Fibroblast of peridontal ligament (primary cell): ENCODE measurements at regions not wholly inside any gene's neighbourhood (a gene's known extent, or its start where the extent isn't known, plus 50 kb on each side); places are given as distances from the start of the nearest gene placed in this dataset.

Experiments
- DNase-seq: peaks from one replicate; pipeline ENCODE4 v3.0.0-alpha.2; 2010; ENCODE audit errors: extremely low read depth

DNA sequence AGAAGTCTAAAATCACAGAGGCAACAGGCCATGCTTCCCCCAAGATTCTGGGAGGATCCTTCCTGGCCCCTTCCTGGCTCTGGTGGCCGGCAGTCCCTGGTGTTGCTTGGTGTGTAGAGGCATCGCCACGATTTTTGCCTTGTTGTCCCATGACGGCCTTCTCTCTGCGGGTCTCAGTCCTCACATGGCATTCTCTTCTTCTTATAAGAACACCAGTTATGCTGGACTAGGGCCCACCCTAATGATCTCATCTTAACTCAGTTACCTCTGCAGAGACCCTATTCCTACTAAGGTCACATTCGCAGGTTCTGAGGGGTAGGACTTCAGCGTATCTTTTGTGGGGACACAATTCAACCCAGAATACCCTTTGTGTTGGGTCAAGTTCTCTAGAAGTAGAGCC is 168.0 kb downstream of the LINC00237 start:
- DNase-seq, result no peak

DNA sequence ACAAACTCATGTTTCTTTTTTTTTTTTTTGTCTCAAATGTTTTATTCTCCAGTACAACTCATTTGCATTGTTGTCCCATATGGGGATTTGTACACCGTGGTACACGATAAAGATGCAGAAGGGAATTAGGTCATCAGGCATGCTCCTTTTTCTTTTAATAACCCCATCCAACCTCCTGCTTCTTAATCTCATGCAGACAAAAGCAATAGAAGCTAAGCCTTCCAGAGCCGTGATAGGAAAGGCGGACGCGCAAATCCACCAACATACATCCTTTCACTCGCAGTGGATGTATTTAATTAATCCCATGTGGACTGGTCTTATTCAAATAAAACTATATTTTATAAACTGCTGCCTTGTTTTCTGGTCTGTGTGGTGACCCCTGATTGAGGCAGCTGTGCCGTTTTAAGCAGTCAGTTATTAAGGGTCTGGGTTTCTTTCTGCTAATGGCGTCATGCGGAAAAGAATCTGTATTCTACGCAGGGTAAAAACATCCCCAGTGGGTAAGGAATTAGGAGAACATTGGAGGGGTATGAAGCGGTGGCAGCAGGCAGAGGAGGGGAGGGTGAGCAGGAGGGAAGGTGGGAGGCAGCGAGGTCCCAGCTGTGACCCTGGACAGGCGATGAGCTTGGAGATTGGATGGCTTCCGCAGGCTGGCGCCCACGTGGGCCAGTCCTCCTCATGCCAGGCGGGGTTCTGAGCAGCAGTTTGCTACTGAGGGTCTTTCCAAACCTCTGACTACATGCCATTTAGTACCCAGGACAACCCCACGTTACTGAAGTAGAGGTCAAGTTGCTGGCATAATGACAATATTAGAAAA is 172.8 kb downstream of the LINC00237 start:
- DNase-seq, result no peak

DNA sequence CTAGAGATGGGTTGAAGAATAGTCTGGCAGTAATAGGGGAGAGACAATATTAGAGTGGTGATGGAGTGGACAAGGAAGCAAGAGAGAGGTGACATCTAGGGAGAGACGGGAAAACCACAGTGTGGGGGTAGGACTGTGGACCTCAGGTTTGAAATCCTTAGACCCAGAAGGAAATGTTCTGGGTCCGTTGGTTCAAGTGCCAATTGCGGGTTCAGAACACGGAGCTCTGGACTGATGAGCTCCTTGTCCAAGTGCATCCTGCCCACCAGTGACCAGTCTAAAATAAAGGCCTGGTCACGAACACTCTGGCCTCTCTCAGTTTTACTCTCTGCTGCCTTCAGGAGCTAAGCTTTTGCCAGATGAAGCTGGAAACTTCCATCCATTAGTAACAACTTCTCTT is 174.0 kb downstream of the LINC00237 start:
- DNase-seq, result no peak

- DNase-seq, result no peak
Observed at GRCh38 chr20:20931632-20932031, 174.5 kb downstream of the LINC00237 start.

DNA sequence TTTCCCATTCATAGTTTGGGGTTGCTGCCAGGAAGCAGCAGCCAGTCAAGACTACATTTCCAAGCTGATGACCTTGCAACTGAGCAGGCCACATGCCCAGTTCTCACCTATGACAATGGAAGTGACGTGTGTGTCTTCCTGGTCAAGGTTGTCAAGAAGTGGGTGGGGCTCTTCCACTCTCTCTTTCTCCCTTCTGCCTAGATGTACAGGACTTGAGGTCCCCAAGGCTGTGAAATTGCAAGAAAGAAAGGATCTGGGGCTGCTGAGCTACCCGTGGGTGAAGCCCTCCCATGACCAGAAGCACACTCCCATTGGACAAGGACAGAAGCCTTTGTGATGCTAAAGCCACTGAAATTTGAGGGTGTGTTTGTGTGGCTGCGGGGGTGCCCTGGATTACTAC is 175.1 kb downstream of the LINC00237 start:
- DNase-seq, result no peak

- DNase-seq, result no peak
Observed at GRCh38 chr20:20930500-20930899, 175.7 kb downstream of the LINC00237 start.

GRCh38 chr20:20929341-20929740 is 176.8 kb downstream of the LINC00237 start:
- no peak for DNase-seq

DNA sequence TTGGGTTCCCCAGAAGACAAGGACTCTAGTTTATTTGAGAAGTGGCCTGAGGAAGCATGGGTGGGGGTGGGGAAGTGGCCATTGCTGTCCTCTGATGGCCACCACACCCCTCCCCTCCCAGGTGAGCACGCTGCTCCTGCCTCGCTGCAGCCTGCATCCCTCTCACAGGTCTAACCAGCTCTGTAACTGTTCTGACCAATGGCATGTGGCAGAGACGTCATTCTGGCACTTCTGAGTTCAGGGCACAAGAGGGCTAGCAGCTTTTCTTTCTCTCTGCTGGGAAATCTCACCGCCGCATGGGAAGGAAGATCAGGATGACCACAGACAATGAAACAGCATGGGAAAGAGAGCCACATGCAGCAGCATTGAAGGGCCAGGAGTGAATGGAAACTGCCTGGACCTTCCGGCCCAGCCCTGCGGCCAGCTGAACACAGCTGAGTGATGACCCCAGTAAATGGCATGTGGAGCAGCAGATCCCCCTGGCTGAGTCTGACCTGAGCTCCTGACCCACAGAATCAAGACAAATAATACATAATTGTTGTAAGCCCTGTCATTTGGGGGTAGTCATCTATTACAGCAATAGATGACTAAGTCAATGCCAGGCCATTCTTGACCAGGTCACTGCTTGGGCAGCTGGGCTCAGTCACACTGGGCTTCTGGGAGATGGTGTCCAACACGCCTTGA is 179.8 kb downstream of the LINC00237 start:
- DNase-seq, result no peak

DNA sequence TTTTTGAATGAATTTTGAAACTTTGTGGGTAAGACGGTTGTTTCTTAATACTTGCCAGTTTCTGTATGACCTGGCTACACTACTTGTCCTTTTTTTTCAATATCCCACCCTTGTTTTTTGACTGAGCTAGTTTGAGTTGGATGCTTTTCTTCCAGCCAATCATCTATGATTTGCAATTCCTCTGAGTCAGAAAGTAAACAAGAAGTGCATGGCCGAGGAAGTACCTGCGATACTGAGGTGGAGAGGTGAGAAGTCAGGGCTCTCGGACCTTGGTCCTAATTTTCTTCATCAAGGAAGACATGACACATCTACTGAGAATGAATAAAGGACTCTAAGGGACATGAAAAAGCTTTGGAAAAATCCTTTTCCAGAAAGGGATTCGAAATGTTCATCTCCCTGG is 185.7 kb downstream of the LINC00237 start:
- no peak for DNase-seq

DNA sequence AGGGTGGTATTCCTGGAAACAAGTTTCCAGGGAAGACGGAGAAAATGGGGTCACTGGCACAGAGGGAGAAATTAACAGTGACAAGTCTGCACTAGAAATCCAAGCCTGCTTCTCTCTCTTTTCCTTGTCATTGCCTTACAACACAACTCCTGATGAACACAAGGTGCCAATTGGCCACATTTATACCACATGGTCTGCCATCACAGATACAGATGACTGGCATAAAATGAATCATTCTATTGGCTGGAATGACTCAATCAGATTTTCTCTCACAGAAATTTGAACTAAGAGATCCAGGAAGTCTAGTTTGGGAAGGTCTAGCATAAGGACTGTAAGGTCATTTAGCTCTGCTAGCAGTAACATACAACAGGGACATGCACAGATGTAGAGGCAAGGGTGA is 190.3 kb downstream of the LINC00237 start:
- DNase-seq, result no peak

DNA sequence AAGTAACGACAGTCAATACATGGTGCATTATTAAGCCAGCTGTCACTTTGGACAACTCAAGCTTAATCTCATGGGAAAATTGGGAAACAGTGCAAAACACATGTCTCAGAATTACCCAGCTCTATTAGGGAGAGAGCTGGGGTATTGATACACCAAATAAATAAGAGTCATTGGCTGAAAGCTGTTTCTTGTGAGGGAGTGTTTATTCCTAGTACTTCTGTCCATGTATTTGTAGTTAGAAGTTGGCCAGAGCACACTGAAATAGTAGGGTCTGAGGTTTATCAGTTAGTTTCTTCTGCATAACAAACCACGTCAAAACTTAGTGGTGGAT is 192.0 kb upstream of the RALGAPA2 start:
- DNase-seq, result no peak

DNA sequence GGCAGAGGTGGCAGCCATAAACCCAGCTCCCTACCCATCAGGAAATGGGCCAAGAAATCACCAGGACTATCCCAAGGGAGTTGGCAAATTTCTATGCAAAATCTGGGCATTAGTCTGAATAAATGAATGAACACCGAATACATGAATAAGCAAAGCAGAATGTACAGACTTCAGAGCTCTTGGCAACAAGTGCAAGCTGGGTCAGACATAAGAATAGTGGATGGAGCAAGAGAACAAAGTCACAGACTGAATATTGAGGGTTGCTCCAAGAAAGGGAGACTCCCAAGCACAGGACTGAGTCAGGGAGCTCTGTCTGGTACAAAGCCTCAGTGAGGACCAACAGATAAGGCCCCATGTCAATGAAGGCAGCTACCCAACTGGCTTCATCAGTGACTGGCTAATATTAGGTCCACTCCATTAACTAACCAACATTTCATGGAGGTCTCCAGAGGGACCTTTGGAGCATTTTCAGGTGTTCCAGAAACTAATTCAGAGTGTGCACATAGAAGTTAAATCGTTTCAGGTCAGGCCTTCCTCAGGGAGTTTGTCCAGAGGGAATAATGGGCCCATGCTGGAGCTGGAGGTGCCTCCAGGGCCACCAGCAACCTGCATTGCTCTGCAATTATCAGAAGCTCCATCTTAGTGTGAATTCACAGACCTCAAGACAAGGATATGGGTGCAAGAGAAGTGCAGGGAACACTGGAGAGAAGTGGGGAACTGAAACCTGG is 191.5 kb upstream of the RALGAPA2 start:
- no peak for DNase-seq

- DNase-seq, result no peak
Observed at GRCh38 chr20:20897922-20898321, 185.5 kb upstream of the RALGAPA2 start.

- no peak for DNase-seq
Observed at GRCh38 chr20:20897145-20897544, 184.7 kb upstream of the RALGAPA2 start.

GRCh38 chr20:20896606-20897005 is 184.2 kb upstream of the RALGAPA2 start:
- DNase-seq, result no peak

GRCh38 chr20:20895537-20895936 is 183.1 kb upstream of the RALGAPA2 start:
- no peak for DNase-seq

- no peak for DNase-seq
Observed at GRCh38 chr20:20894753-20895152, 182.3 kb upstream of the RALGAPA2 start.

- no peak for DNase-seq
Observed at GRCh38 chr20:20894280-20894679, 181.8 kb upstream of the RALGAPA2 start.

DNA sequence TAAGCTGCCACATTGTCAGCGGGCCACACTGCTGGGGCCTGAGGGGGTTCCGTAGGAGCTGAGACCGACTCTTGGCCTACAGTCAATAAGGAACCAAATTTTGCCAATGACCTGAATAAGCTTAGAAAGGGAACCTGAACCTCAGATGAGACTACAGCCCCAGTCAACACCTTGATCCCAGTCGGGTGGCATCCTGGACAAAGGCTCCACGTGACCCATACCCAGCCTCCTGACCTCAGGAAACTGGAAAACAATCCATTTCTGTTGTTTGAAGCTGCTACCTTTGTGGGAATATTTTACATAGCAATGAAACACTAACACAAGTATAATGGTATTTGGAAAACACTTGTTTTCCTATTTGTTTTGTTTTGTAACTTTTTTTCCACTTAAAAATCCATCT is 179.9 kb upstream of the RALGAPA2 start:
- no peak for DNase-seq

DNA sequence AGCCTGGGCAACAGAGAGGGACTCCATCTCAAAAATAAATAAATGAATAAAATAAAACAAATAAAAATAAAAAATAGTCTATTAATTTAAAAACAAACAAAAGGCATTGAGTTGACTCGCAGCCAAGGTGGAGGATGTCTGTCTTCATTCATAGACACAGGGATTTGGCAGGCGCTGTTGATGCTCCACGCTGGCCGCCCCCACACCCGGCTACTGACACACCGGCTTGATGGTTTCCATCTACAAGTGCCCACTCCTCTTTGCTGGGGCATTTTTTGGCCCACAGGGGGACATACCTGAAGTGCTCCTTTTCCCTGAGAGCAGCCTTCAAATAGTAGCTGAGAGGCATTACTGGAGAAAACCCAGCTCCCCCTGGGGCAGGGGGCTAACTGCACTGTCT is 178.3 kb upstream of the RALGAPA2 start:
- no peak for DNase-seq

- no peak for DNase-seq
Observed at GRCh38 chr20:20888936-20889335, 176.5 kb upstream of the RALGAPA2 start.

GRCh38 chr20:20888266-20888656 is 175.8 kb upstream of the RALGAPA2 start:
- DNase-seq, result no peak
